Endodermal cell (in vitro differentiated cells): ENCODE measurements at regions not wholly inside any gene's neighbourhood (a gene's known extent, or its start where the extent isn't known, plus 50 kb on each side); places are given as distances from the start of the nearest gene placed in this dataset.

Experiments used
- DNase-seq: peaks from one replicate; pipeline ENCODE4 v3.0.0-alpha.2; 2017
- H3K27ac ChIP-seq: 2 replicates; pipeline ENCODE4 v1.5.1; 2013; ENCODE audit warnings: mild to moderate bottlenecking, low read depth, low read length, moderate library complexity
- H3K27me3 ChIP-seq: 2 replicates; pipeline ENCODE4 v1.6.1; 2013; ENCODE audit warnings: mild to moderate bottlenecking, low read length, moderate library complexity; ENCODE audit not compliant: insufficient read depth, control insufficient read depth, poor library complexity, severe bottlenecking
- H3K36me3 ChIP-seq: 2 replicates; pipeline ENCODE4 v1.7.0; 2013; ENCODE audit warnings: mild to moderate bottlenecking, low read length, moderate library complexity; ENCODE audit not compliant: control insufficient read depth, insufficient read depth
- H3K4me1 ChIP-seq: one replicate; pipeline ENCODE4 v1.7.0; 2013; ENCODE audit warnings: low read length; ENCODE audit not compliant: control insufficient read depth, insufficient read depth
- H3K4me3 ChIP-seq: 2 replicates; pipeline ENCODE4 v1.5.1; 2013; ENCODE audit warnings: mild to moderate bottlenecking, low read length, moderate library complexity
- H3K9ac ChIP-seq: 2 replicates; pipeline ENCODE4 v1.6.1; 2013; ENCODE audit warnings: mild to moderate bottlenecking, low read length, moderate library complexity; ENCODE audit not compliant: poor library complexity, severe bottlenecking; ENCODE audit errors: extremely low read depth
- H3K9me3 ChIP-seq: 2 replicates; pipeline ENCODE4 v1.6.1; 2013; ENCODE audit warnings: mild to moderate bottlenecking, low read length, moderate library complexity; ENCODE audit not compliant: control insufficient read depth
- H3K27ac Mint-ChIP-seq: 2 replicates; pipeline ENCODE4 v1.8.0; 2020; ENCODE audit warnings: mixed read lengths
- H3K27me3 Mint-ChIP-seq: 2 replicates; pipeline ENCODE4 v1.8.0; 2021; ENCODE audit warnings: mild to moderate bottlenecking, mixed read lengths; ENCODE audit not compliant: insufficient read depth
- H3K36me3 Mint-ChIP-seq: 2 replicates; pipeline ENCODE4 v1.8.0; 2020; ENCODE audit warnings: low read depth, mixed read lengths
- H3K4me1 Mint-ChIP-seq: 2 replicates; pipeline ENCODE4 v1.8.0; 2020; ENCODE audit warnings: mixed read lengths
- H3K4me3 Mint-ChIP-seq: 2 replicates; pipeline ENCODE4 v1.8.0; 2020; ENCODE audit warnings: mild to moderate bottlenecking, moderate library complexity, mixed read lengths
- H3K9me3 Mint-ChIP-seq: 2 replicates; pipeline ENCODE4 v1.8.0; 2020; ENCODE audit warnings: mild to moderate bottlenecking, mixed read lengths
- WGBS, 2 experiments: methylation state at CpG; one replicate each; pipeline versions ENCODE4 v1.1.5 to v1.1.7; 2013; ENCODE audit warnings: missing lambda C conversion rate in 2 of 2, mixed read lengths in 1 of 2; ENCODE audit not compliant: insufficient coverage in 1 of 2, insufficient read length in 1 of 2; 5-methylcytosine and 5-hydroxymethylcytosine counted together
- TF ChIP-seq, protein P1 (sequence below): fragments of 200-600 bp; sonication (generic); conservative IDR thresholded peaks from 2 replicates; pipeline ENCODE4 v1.5.0; 2021; ENCODE audit warnings: antibody characterized with exemption, mild to moderate bottlenecking

- TF ChIP-seq, protein P1, sequence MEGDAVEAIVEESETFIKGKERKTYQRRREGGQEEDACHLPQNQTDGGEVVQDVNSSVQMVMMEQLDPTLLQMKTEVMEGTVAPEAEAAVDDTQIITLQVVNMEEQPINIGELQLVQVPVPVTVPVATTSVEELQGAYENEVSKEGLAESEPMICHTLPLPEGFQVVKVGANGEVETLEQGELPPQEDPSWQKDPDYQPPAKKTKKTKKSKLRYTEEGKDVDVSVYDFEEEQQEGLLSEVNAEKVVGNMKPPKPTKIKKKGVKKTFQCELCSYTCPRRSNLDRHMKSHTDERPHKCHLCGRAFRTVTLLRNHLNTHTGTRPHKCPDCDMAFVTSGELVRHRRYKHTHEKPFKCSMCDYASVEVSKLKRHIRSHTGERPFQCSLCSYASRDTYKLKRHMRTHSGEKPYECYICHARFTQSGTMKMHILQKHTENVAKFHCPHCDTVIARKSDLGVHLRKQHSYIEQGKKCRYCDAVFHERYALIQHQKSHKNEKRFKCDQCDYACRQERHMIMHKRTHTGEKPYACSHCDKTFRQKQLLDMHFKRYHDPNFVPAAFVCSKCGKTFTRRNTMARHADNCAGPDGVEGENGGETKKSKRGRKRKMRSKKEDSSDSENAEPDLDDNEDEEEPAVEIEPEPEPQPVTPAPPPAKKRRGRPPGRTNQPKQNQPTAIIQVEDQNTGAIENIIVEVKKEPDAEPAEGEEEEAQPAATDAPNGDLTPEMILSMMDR, result no peak
- WGBS, 2 experiments, result 99 to 100% methylated on average over 1 to 4 of the region's 4 CpGs
- Mint-ChIP-seq H3K9me3 (peaks cover 3% of the 10 kb centered on the region), H3K27ac (no peak overlapping the region), H3K4me3 (no peak overlapping the region), H3K36me3 (no peaks in the 10 kb centered on the region), H3K4me1 (no peaks in the 10 kb centered on the region), H3K27me3 (no peaks in the 10 kb centered on the region)
- Histone ChIP-seq H3K27ac (no peak overlapping the region), H3K9me3 (no peaks in the 10 kb centered on the region), H3K27me3 (no peaks in the 10 kb centered on the region), H3K36me3 (no peaks in the 10 kb centered on the region), H3K4me1 (no peaks in the 10 kb centered on the region), H3K4me3 (no peak overlapping the region), H3K9ac (no peak overlapping the region)
- DNase-seq, result no peak
Measured at GRCh38 chr6:155995281-155995680, 539.6 kb upstream of the NOX3 start.

GRCh38 chr6:155994086-155994485 lies 538.4 kb upstream of the NOX3 start:
- Mint-ChIP-seq H3K9me3 (peaks cover 3% of the 10 kb centered on the region), H3K36me3 (no peaks in the 10 kb centered on the region), H3K4me3 (no peak overlapping the region), H3K27ac (no peak overlapping the region), H3K27me3 (no peaks in the 10 kb centered on the region), H3K4me1 (no peaks in the 10 kb centered on the region)
- H3K27me3 ChIP-seq, result no peaks in the 10 kb centered on the region
- no peaks in the 10 kb centered on the region for H3K4me1 ChIP-seq
- no peak overlapping the region for H3K9ac ChIP-seq
- 95 to 96% methylated on average over 3 to 7 of the region's 7 CpGs for WGBS, 2 experiments
- DNase-seq, result no peak
- no peaks in the 10 kb centered on the region for H3K9me3 ChIP-seq
- H3K36me3 ChIP-seq, result no peaks in the 10 kb centered on the region
- no peak overlapping the region for H3K4me3 ChIP-seq
- no peak overlapping the region for H3K27ac ChIP-seq
- TF ChIP-seq, protein P1, result no peak

DNA sequence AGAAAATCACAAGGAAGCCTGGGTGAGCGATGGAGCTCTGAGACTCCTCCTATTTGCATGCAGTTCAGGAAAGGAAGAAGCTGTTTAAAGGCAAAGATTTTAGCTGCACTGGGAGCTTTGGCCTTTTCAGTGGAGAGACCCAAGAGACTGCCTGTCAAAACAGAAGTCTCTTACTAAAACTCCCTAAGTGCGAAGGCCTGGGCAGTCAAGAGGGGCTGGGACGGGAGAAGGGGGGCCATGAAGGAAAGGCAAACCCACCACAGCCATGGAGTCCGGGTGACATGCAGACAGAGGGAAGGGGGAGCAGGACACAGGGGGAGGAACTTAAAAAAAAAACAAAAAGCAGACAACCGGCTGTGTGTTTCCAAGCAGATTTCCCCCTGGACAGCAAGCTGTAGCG lies 537.6 kb upstream of the NOX3 start:
- H3K27ac ChIP-seq, result no peak overlapping the region
- H3K9me3 ChIP-seq, result no peaks in the 10 kb centered on the region
- Mint-ChIP-seq H3K4me3 (no peak overlapping the region), H3K27me3 (no peaks in the 10 kb centered on the region), H3K27ac (no peak overlapping the region), H3K9me3 (peaks cover 3% of the 10 kb centered on the region), H3K36me3 (no peaks in the 10 kb centered on the region), H3K4me1 (no peaks in the 10 kb centered on the region)
- WGBS, 2 experiments, result 83 to 86% methylated on average over 1 to 6 of the region's 6 CpGs
- DNase-seq, result no peak
- H3K4me3 ChIP-seq, result no peak overlapping the region
- no peak overlapping the region for H3K9ac ChIP-seq
- H3K4me1 ChIP-seq, result no peaks in the 10 kb centered on the region
- no peaks in the 10 kb centered on the region for H3K36me3 ChIP-seq
- TF ChIP-seq, protein P1, result no peak
- no peaks in the 10 kb centered on the region for H3K27me3 ChIP-seq
